ENCODE measurements at regions not wholly inside any gene's neighbourhood (a gene's known extent, or its start where the extent isn't known, plus 50 kb on each side); places are given as distances from the start of the nearest gene placed in this dataset.

- H3K9me3 ChIP-seq (replicated peaks; ENCODE audit: control insufficient read depth, insufficient read depth, low read length), result no peaks in the 10 kb centered on the region
- H2AFZ ChIP-seq (ENCODE audit: control insufficient read depth, low read depth, low read length), result no peak overlapping the region
- no peak for DNase-seq (ENCODE audit: low read depth, low spot score)
- no peaks in the 10 kb centered on the region for H3K27me3 ChIP-seq (replicated peaks in 1 of 2; ENCODE audit: control insufficient read depth in 2 of 2, insufficient read depth in 2 of 2, low read length in 1 of 2)
- H3K27ac ChIP-seq (ENCODE audit: control insufficient read depth, insufficient read depth), result no peak overlapping the region
- ChIA-PET POLR2A (no interaction called here), CTCF (no interaction called here), SMC1A (ENCODE audit: uncharacterized antibody, unreplicated experiment) (interaction anchor here (0.6 kb wide), 1 partner anchor 373 kb away, joined by 3 read pairs; no protein-coding TSS in a partner anchor), RAD21 (ENCODE audit: unreplicated experiment) (no interaction called here)
- H3K9ac ChIP-seq (ENCODE audit: control insufficient read depth, insufficient read depth, low read length), result no peak overlapping the region
- TF ChIP-seq MTA2 (IDR thresholded peaks at IDR 0.05; ENCODE audit: low read depth) (no peak), ZNF384 (IDR thresholded peaks at IDR 0.05; ENCODE audit: borderline replicate concordance, low read depth, low read length) (no peak), SUZ12 (IDR thresholded peaks at IDR 0.05; ENCODE audit: unreplicated experiment) (no peak), ZZZ3 (IDR thresholded peaks at IDR 0.05; ENCODE audit: control insufficient read depth, insufficient read length, low read depth) (no peak), YY1 (IDR thresholded peaks at IDR 0.05; ENCODE audit: low read depth, low read length) (no peak), KAT2A (conservative IDR thresholded peaks at IDR 0.05; ENCODE audit: control insufficient read depth, low read depth, low read length) (no peak), EZH2 (IDR thresholded peaks at IDR 0.05; ENCODE audit: borderline replicate concordance, control insufficient read depth, low read depth, low read length) (no peak), SUPT20H (IDR thresholded peaks at IDR 0.05; ENCODE audit: borderline replicate concordance, control insufficient read depth, low read depth, low read length) (no peak), FOS (IDR thresholded peaks at IDR 0.05; ENCODE audit: borderline replicate concordance, extremely low read depth, insufficient read length) (no peak), TCF7 (IDR thresholded peaks at IDR 0.05; ENCODE audit: borderline replicate concordance) (no peak), SIX5 (IDR thresholded peaks at IDR 0.05; ENCODE audit: low read depth, low read length, severe bottlenecking) (no peak), PAX5 (IDR thresholded peaks at IDR 0.05; ENCODE audit: borderline replicate concordance, low read depth, low read length) (no peak), CBX5 (IDR thresholded peaks at IDR 0.05; ENCODE audit: low read depth) (no peak), ATF2 (IDR thresholded peaks at IDR 0.05; ENCODE audit: low read length) (no peak)
- H3K4me2 ChIP-seq (ENCODE audit: control insufficient read depth, insufficient read depth), result no peak overlapping the region
- ATAC-seq, result no peak
- no peaks in the 10 kb centered on the region for H4K20me1 ChIP-seq (ENCODE audit: control insufficient read depth, insufficient read depth)
- WGBS (ENCODE audit: insufficient coverage, insufficient replicate concordance, low lambda C conversion rate, missing lambda C conversion rate), result 49% methylated on average over 6 of the region's 6 CpGs
- H3K36me3 ChIP-seq (ENCODE audit: control insufficient read depth in 2 of 2, insufficient read depth in 2 of 2, low read length in 1 of 2), result no peaks in the 10 kb centered on the region
- H3K4me3 ChIP-seq, result no peak overlapping the region
- in situ Hi-C loops (cut with MboI) (no loop called here), intact Hi-C loops (cut with micrococcal nuclease; ENCODE audit: unreplicated experiment) (no loop called here)
- BruUV-seq (replicated peaks), result no TSS peak
- no peaks in the 10 kb centered on the region for H3K79me2 ChIP-seq (ENCODE audit: control insufficient read depth, insufficient read depth, low read length)
- H3K4me1 ChIP-seq (ENCODE audit: control insufficient read depth, insufficient read depth, low read length), result no peaks in the 10 kb centered on the region
- no peak for FAIRE-seq
Observed at GRCh38 chr3:65151666-65152065, 463.9 kb upstream of the ADAMTS9 start.

Data from GM12878 (cell line).